ENCODE measurements at regions not wholly inside any gene's neighbourhood (a gene's known extent, or its start where the extent isn't known, plus 50 kb on each side); places are given as distances from the start of the nearest gene placed in this dataset.

DNA sequence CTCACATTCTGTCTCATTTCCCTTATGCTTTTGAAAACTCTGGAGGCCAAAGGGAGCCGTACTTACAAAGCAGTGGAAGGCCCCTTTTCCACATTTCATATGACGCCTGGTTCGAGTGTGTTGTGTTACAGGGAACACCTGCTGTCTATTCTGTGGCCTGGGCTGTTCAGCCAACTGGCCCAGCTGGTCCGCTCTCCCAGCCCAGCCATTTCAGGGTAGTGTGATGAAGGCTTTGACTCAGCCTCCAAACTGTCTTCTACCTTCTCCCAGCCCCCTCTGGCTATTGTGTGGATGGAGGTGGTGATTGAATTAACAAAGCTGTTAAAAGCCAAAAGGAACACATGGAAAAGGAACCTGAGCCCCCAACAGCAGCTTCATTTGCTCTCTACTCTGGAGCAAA, 233.8 kb downstream of the ICOS start:
- H3K79me2 ChIP-seq (ENCODE audit: insufficient read depth, low read length): no peaks in the 10 kb centered on the region
- Mint-ChIP-seq H3K4me1 (ENCODE audit: low read depth, unreplicated experiment) (no peaks in the 10 kb centered on the region), H3K27ac (ENCODE audit: unreplicated experiment) (no peak overlapping the region), H3K36me3 (ENCODE audit: low read depth, unreplicated experiment) (no peaks in the 10 kb centered on the region), H3K9me3 (ENCODE audit: unreplicated experiment) (no peaks in the 10 kb centered on the region), H3K27me3 (ENCODE audit: low read depth, unreplicated experiment) (no peaks in the 10 kb centered on the region), H3K4me3 (ENCODE audit: unreplicated experiment) (no peak overlapping the region)
- no peak overlapping the region for H3K4me2 ChIP-seq (ENCODE audit: low read length)
- no peak overlapping the region for H3K4me3 ChIP-seq (ENCODE audit: insufficient read depth, low read depth, low read length)
- no peak for FAIRE-seq
- H3K27me3 ChIP-seq (ENCODE audit: insufficient read depth, low read length): no peaks in the 10 kb centered on the region
- H4K20me1 ChIP-seq (ENCODE audit: insufficient read depth, low read length): no peaks in the 10 kb centered on the region
- no peaks in the 10 kb centered on the region for H3K36me3 ChIP-seq (ENCODE audit: insufficient read depth, low read length)
- no peaks in the 10 kb centered on the region for H3K9me3 ChIP-seq (ENCODE audit: insufficient read depth, low read depth, low read length)
- H2AFZ ChIP-seq (ENCODE audit: low read depth, low read length): no peak overlapping the region
- no peak for DNase-seq (ENCODE audit: low read depth)
- H3K9ac ChIP-seq (ENCODE audit: low read length): no peak overlapping the region
- H3K4me1 ChIP-seq (ENCODE audit: insufficient read depth, low read length): no peaks in the 10 kb centered on the region
- H3K27ac ChIP-seq (ENCODE audit: low read depth, low read length): no peak overlapping the region
- no peak for TF ChIP-seq EZH2 (IDR thresholded peaks at IDR 0.05; ENCODE audit: insufficient read depth, low read length)
- TF ChIP-seq, protein P1, sequence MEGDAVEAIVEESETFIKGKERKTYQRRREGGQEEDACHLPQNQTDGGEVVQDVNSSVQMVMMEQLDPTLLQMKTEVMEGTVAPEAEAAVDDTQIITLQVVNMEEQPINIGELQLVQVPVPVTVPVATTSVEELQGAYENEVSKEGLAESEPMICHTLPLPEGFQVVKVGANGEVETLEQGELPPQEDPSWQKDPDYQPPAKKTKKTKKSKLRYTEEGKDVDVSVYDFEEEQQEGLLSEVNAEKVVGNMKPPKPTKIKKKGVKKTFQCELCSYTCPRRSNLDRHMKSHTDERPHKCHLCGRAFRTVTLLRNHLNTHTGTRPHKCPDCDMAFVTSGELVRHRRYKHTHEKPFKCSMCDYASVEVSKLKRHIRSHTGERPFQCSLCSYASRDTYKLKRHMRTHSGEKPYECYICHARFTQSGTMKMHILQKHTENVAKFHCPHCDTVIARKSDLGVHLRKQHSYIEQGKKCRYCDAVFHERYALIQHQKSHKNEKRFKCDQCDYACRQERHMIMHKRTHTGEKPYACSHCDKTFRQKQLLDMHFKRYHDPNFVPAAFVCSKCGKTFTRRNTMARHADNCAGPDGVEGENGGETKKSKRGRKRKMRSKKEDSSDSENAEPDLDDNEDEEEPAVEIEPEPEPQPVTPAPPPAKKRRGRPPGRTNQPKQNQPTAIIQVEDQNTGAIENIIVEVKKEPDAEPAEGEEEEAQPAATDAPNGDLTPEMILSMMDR (IDR thresholded peaks at IDR 0.05; ENCODE audit: insufficient read depth, low read depth, low read length): no peak

DNA sequence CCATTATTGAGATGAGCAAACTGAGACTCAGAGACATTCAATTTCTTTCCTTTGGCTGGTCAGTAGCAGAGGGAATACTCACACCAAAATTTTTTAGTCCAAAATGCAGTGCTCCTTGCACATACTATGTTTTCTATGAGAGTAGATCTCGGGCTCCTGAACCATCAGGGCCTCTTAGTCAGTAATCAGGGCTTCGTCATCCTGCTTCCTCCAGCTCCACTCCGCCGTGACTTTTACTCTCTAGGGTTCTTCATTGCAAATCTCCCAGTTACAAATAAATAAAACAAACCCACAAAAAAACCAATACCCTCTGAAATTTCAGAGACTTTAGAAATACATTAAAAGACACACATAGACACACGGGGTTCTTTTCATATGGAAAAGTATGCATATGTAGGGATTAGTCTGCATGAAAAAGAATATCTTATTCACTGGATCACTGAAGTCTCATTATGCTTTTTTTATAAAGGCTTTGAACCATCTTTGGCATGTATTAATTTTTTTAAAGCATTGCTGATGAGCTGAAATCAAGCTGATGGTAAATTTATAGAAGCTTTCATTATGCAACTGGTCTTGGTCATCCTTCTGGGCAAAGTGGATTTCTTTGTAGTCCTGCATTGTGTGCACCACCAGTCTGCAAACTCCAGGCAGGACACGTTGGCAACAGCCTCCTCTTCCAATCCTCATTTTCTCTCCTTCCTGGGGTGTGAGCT, 235.0 kb downstream of the ICOS start:
- H3K27ac Mint-ChIP-seq (ENCODE audit: unreplicated experiment): no peak overlapping the region
- H3K9me3 Mint-ChIP-seq (ENCODE audit: unreplicated experiment): no peaks in the 10 kb centered on the region
- DNase-seq (ENCODE audit: low read depth) (no peak), FAIRE-seq (no peak)
- Histone ChIP-seq H3K27me3 (ENCODE audit: insufficient read depth, low read length) (no peaks in the 10 kb centered on the region), H3K9ac (ENCODE audit: low read length) (no peak overlapping the region), H3K36me3 (ENCODE audit: insufficient read depth, low read length) (no peaks in the 10 kb centered on the region), H3K4me1 (ENCODE audit: insufficient read depth, low read length) (no peaks in the 10 kb centered on the region), H3K4me2 (ENCODE audit: low read length) (no peak overlapping the region), H3K9me3 (ENCODE audit: insufficient read depth, low read depth, low read length) (no peaks in the 10 kb centered on the region), H4K20me1 (ENCODE audit: insufficient read depth, low read length) (no peaks in the 10 kb centered on the region), H3K4me3 (ENCODE audit: insufficient read depth, low read depth, low read length) (no peak overlapping the region), H3K79me2 (ENCODE audit: insufficient read depth, low read length) (no peaks in the 10 kb centered on the region), H3K27ac (ENCODE audit: low read depth, low read length) (no peak overlapping the region), H2AFZ (ENCODE audit: low read depth, low read length) (peak overlapping the region; percentile 52)
- H3K36me3 Mint-ChIP-seq (ENCODE audit: low read depth, unreplicated experiment): no peaks in the 10 kb centered on the region
- no peaks in the 10 kb centered on the region for H3K27me3 Mint-ChIP-seq (ENCODE audit: low read depth, unreplicated experiment)
- no peaks in the 10 kb centered on the region for H3K4me1 Mint-ChIP-seq (ENCODE audit: low read depth, unreplicated experiment)
- no peak for TF ChIP-seq EZH2 (IDR thresholded peaks at IDR 0.05; ENCODE audit: insufficient read depth, low read length)
- TF ChIP-seq, protein P1 (IDR thresholded peaks at IDR 0.05; ENCODE audit: insufficient read depth, low read depth, low read length): no peak
- H3K4me3 Mint-ChIP-seq (ENCODE audit: unreplicated experiment): no peak overlapping the region

DNA sequence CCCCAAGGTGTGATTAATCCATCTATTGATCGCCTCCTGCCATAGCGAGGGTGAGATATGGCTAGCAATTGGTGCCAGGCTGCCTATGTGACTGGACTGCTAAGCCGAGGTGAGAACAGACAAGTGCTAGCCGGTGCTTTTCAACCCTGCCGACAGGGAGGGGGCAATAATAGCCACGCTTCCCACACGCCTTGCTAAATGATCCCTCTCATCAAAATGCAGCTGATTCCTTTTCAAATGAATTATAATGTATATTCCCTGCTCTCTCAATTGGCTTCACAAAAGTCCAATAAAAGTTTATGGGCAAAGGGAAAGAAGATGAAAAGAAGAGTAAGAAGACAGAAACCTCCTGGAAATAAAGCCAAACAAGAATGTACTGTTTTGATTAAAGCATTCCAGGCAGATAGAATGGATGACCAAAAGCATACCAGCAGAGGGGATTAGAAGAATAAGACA, 235.6 kb downstream of the ICOS start:
- no peaks in the 10 kb centered on the region for H3K79me2 ChIP-seq (ENCODE audit: insufficient read depth, low read length)
- H3K4me3 Mint-ChIP-seq (ENCODE audit: unreplicated experiment): no peak overlapping the region
- no peaks in the 10 kb centered on the region for H3K36me3 Mint-ChIP-seq (ENCODE audit: low read depth, unreplicated experiment)
- no peak overlapping the region for H3K4me2 ChIP-seq (ENCODE audit: low read length)
- no peak overlapping the region for H3K9ac ChIP-seq (ENCODE audit: low read length)
- no peaks in the 10 kb centered on the region for H3K9me3 ChIP-seq (ENCODE audit: insufficient read depth, low read depth, low read length)
- no peak for TF ChIP-seq EZH2 (IDR thresholded peaks at IDR 0.05; ENCODE audit: insufficient read depth, low read length)
- TF ChIP-seq, protein P1 (IDR thresholded peaks at IDR 0.05; ENCODE audit: insufficient read depth, low read depth, low read length): no peak
- no peaks in the 10 kb centered on the region for H3K27me3 ChIP-seq (ENCODE audit: insufficient read depth, low read length)
- peak overlapping the region; percentile 52 for H2AFZ ChIP-seq (ENCODE audit: low read depth, low read length)
- H3K27ac ChIP-seq (ENCODE audit: low read depth, low read length): no peak overlapping the region
- no peak overlapping the region for H3K27ac Mint-ChIP-seq (ENCODE audit: unreplicated experiment)
- DNase-seq (ENCODE audit: low read depth) (no peak), FAIRE-seq (no peak)
- no peak overlapping the region for H3K4me3 ChIP-seq (ENCODE audit: insufficient read depth, low read depth, low read length)
- H3K4me1 ChIP-seq (ENCODE audit: insufficient read depth, low read length): no peaks in the 10 kb centered on the region
- no peaks in the 10 kb centered on the region for H3K9me3 Mint-ChIP-seq (ENCODE audit: unreplicated experiment)
- H3K4me1 Mint-ChIP-seq (ENCODE audit: low read depth, unreplicated experiment): no peaks in the 10 kb centered on the region
- H3K27me3 Mint-ChIP-seq (ENCODE audit: low read depth, unreplicated experiment): no peaks in the 10 kb centered on the region
- H3K36me3 ChIP-seq (ENCODE audit: insufficient read depth, low read length): no peaks in the 10 kb centered on the region
- no peaks in the 10 kb centered on the region for H4K20me1 ChIP-seq (ENCODE audit: insufficient read depth, low read length)
